ENCODE measurements at regions not wholly inside any gene's neighbourhood (a gene's known extent, or its start where the extent isn't known, plus 50 kb on each side); places are given as distances from the start of the nearest gene placed in this dataset.

DNA sequence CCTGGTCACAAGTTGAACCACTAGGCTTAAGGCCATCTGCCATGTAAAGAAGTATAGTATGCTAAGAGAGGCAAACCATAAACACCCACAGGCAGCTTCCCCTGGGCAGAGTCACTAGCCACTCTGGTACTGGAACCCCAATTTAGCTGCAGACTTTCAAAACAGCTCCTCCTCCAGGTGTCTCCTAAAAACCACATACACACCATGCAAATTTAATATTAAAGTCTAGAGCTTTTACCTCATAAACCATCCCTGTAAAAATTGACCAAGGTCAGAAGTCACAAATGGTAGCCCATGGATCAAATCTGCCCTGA lies 99.1 kb upstream of the STT3B start:
- TF ChIP-seq, protein P1, sequence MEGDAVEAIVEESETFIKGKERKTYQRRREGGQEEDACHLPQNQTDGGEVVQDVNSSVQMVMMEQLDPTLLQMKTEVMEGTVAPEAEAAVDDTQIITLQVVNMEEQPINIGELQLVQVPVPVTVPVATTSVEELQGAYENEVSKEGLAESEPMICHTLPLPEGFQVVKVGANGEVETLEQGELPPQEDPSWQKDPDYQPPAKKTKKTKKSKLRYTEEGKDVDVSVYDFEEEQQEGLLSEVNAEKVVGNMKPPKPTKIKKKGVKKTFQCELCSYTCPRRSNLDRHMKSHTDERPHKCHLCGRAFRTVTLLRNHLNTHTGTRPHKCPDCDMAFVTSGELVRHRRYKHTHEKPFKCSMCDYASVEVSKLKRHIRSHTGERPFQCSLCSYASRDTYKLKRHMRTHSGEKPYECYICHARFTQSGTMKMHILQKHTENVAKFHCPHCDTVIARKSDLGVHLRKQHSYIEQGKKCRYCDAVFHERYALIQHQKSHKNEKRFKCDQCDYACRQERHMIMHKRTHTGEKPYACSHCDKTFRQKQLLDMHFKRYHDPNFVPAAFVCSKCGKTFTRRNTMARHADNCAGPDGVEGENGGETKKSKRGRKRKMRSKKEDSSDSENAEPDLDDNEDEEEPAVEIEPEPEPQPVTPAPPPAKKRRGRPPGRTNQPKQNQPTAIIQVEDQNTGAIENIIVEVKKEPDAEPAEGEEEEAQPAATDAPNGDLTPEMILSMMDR (IDR thresholded peaks at IDR 0.05), result no peak
- no peak for TF ChIP-seq POLR2A (IDR thresholded peaks at IDR 0.05)

All from vagina (tissue), 2 donors.